ENCODE measurements at regions not wholly inside any gene's neighbourhood (a gene's known extent, or its start where the extent isn't known, plus 50 kb on each side); places are given as distances from the start of the nearest gene placed in this dataset.
"Not testable (repeated sequence)": the region's sequence is repeated elsewhere in the genome, so short reads cannot be mapped to it uniquely, and the experiment has no call there.

GRCh38 chr15:67936258-67936657 is 96.4 kb upstream of the RNU6-1 start:
- DNase-seq (ENCODE audit: low read depth) = no peak
- in situ Hi-C loops (cut with HindIII; ENCODE audit: low sequenced_read_pairs) = no loop called here
- H3K4me3 ChIP-seq (ENCODE audit: low read depth, low read length) = no peak overlapping the region
- no peak for TF ChIP-seq CTCF (IDR thresholded peaks at IDR 0.05; ENCODE audit: low read depth, low read length, missing control alignments)

- H3K4me3 ChIP-seq (ENCODE audit: low read depth, low read length) = no peak overlapping the region
- TF ChIP-seq CTCF (IDR thresholded peaks at IDR 0.05; ENCODE audit: low read depth, low read length, missing control alignments) = no peak
- in situ Hi-C loops (cut with HindIII; ENCODE audit: low sequenced_read_pairs) = no loop called here
- no peak for DNase-seq (ENCODE audit: low read depth)
Observed at GRCh38 chr15:67937153-67937761, 97.4 kb upstream of the RNU6-1 start.

GRCh38 chr15:67939179-67939578 is 99.3 kb upstream of the RNU6-1 start:
- H3K4me3 ChIP-seq (ENCODE audit: low read depth, low read length); in situ Hi-C loops (cut with HindIII; ENCODE audit: low sequenced_read_pairs); DNase-seq (ENCODE audit: low read depth): not testable (repeated sequence)

- in situ Hi-C loops (cut with HindIII; ENCODE audit: low sequenced_read_pairs); DNase-seq (ENCODE audit: low read depth); H3K4me3 ChIP-seq (ENCODE audit: low read depth, low read length): not testable (repeated sequence)
Observed at GRCh38 chr15:67939588-67940323, 99.9 kb upstream of the RNU6-1 start.

GRCh38 chr15:67940324-67940719 is 100.5 kb upstream of the RNU6-1 start:
- in situ Hi-C loops (cut with HindIII; ENCODE audit: low sequenced_read_pairs) = no loop called here

GRCh38 chr15:67941648-67942310 is 101.9 kb upstream of the RNU6-1 start:
- H3K4me3 ChIP-seq (ENCODE audit: low read depth, low read length) = no peak overlapping the region
- TF ChIP-seq CTCF (IDR thresholded peaks at IDR 0.05; ENCODE audit: low read depth, low read length, missing control alignments) = no peak
- DNase-seq (ENCODE audit: low read depth) = no peak
- in situ Hi-C loops (cut with HindIII; ENCODE audit: low sequenced_read_pairs) = no loop called here

More at GRCh38 chr15:67940324-67940719, 100.5 kb upstream of the RNU6-1 start:
- TF ChIP-seq CTCF (IDR thresholded peaks at IDR 0.05; ENCODE audit: low read depth, low read length, missing control alignments) = no peak
- DNase-seq (ENCODE audit: low read depth) = no peak
- no peak overlapping the region for H3K4me3 ChIP-seq (ENCODE audit: low read depth, low read length)

GRCh38 chr15:67943475-67943874 is 103.6 kb upstream of the RNU6-1 start:
- in situ Hi-C loops (cut with HindIII; ENCODE audit: low sequenced_read_pairs) = no loop called here
- TF ChIP-seq CTCF (IDR thresholded peaks at IDR 0.05; ENCODE audit: low read depth, low read length, missing control alignments) = no peak
- no peak for DNase-seq (ENCODE audit: low read depth)
- H3K4me3 ChIP-seq (ENCODE audit: low read depth, low read length) = no peak overlapping the region

Data from astrocyte of the cerebellum (primary cell).